ENCODE measurements at regions not wholly inside any gene's neighbourhood (a gene's known extent, or its start where the extent isn't known, plus 50 kb on each side); places are given as distances from the start of the nearest gene placed in this dataset.

DNA sequence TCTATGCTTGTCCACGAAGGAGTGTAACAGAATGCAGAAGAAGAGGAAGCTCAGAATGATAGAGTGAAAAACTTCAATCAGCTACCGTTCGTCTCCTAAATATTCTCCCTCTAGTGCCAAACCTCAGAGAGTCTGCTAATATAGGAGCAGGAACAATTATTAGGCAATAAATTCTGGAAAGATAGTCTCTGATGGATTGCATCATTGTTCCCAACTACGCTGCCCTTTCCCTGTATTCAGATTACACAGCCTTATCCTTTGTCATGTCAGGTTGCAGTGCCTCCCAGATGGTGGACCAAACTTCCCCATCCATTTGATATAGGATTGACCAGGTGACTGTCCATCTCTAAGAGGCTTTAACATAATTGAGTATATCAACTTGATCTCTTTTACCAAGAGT is 811.5 kb upstream of the CHAC2 start:
- H3K27me3 ChIP-seq (replicated peaks; ENCODE audit: insufficient read depth): no peaks in the 10 kb centered on the region
- TF ChIP-seq, protein P1, sequence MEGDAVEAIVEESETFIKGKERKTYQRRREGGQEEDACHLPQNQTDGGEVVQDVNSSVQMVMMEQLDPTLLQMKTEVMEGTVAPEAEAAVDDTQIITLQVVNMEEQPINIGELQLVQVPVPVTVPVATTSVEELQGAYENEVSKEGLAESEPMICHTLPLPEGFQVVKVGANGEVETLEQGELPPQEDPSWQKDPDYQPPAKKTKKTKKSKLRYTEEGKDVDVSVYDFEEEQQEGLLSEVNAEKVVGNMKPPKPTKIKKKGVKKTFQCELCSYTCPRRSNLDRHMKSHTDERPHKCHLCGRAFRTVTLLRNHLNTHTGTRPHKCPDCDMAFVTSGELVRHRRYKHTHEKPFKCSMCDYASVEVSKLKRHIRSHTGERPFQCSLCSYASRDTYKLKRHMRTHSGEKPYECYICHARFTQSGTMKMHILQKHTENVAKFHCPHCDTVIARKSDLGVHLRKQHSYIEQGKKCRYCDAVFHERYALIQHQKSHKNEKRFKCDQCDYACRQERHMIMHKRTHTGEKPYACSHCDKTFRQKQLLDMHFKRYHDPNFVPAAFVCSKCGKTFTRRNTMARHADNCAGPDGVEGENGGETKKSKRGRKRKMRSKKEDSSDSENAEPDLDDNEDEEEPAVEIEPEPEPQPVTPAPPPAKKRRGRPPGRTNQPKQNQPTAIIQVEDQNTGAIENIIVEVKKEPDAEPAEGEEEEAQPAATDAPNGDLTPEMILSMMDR (IDR thresholded peaks at IDR 0.05): no peak
- H3K9me3 ChIP-seq: no peaks in the 10 kb centered on the region
- H3K36me3 ChIP-seq: no peaks in the 10 kb centered on the region
- H3K4me3 ChIP-seq: no peak overlapping the region
- no peak overlapping the region for H3K27ac ChIP-seq
- ATAC-seq (ENCODE audit: insufficient number of reproducible peaks, low FRiP score, low read depth) (no peak), DNase-seq (ENCODE audit: low spot score) (no peak)
- no peaks in the 10 kb centered on the region for H3K4me1 ChIP-seq (ENCODE audit: control insufficient read depth in 1 of 2, low read depth in 2 of 2)

DNA sequence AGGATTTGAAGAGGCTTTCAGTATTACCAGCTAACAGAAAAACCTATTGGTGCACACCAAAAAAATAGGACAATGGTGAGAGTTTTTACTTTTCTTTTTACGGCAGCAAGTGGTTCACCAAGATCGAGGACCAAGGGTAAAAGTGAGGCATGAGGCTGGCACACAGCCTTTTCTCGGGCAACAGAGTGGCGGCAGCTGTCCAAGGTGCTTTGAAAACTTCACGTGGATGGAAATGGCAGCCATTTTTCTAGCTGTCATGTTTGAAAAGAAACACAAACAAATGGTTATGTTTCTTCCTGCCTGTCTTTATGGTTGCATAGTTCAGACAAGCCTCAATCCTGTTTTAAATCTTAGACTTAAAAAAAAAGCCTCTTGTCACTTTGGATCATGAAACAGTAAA is 812.5 kb upstream of the CHAC2 start:
- DNase-seq (ENCODE audit: low spot score) (no peak), ATAC-seq (ENCODE audit: insufficient number of reproducible peaks, low FRiP score, low read depth) (no peak)
- H3K4me1 ChIP-seq (ENCODE audit: control insufficient read depth in 1 of 2, low read depth in 2 of 2): no peaks in the 10 kb centered on the region
- H3K9me3 ChIP-seq: no peaks in the 10 kb centered on the region
- H3K27me3 ChIP-seq (replicated peaks; ENCODE audit: insufficient read depth): no peaks in the 10 kb centered on the region
- H3K36me3 ChIP-seq: no peaks in the 10 kb centered on the region
- no peak overlapping the region for H3K27ac ChIP-seq
- H3K4me3 ChIP-seq: no peak overlapping the region
- TF ChIP-seq, protein P1 (IDR thresholded peaks at IDR 0.05): no peak

GRCh38 chr2:52940101-52940500 is 827.5 kb upstream of the CHAC2 start:
- DNase-seq (ENCODE audit: low spot score) (no peak), ATAC-seq (ENCODE audit: insufficient number of reproducible peaks, low FRiP score, low read depth) (no peak)
- Histone ChIP-seq H3K27me3 (replicated peaks; ENCODE audit: insufficient read depth) (no peaks in the 10 kb centered on the region), H3K9me3 (no peaks in the 10 kb centered on the region), H3K4me1 (ENCODE audit: control insufficient read depth in 1 of 2, low read depth in 2 of 2) (peaks cover 4% of the 10 kb centered on the region in 2 donors), H3K27ac (no peak overlapping the region), H3K4me3 (no peak overlapping the region), H3K36me3 (no peaks in the 10 kb centered on the region)
- TF ChIP-seq, protein P1 (IDR thresholded peaks at IDR 0.05): no peak

GRCh38 chr2:52939250-52939649 is 828.4 kb upstream of the CHAC2 start:
- DNase-seq (ENCODE audit: low spot score) (no peak), ATAC-seq (ENCODE audit: insufficient number of reproducible peaks, low FRiP score, low read depth) (no peak)
- H3K27ac ChIP-seq: no peak overlapping the region

DNA sequence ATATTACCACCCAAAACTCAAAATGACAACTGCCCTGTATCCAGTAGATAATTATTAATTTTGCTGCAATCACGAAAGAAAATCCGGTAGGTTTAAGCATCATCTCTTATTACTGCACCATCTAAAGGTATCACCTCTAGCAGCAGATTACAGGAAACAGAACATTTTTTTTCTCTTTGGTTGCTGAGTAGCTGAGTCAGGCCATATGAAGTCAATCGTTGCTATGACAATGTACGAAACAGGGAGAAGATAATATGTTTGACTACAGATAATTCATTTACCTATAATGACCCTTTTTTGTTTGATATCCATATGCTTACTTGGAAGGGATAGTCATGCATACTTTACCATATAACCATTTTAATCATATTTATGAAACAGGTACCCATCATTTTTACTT is 831.6 kb upstream of the CHAC2 start:
- TF ChIP-seq, protein P1 (IDR thresholded peaks at IDR 0.05): no peak
- no peak for ATAC-seq (ENCODE audit: insufficient number of reproducible peaks, low FRiP score, low read depth)
- no peaks in the 10 kb centered on the region for H3K36me3 ChIP-seq
- H3K27me3 ChIP-seq (replicated peaks; ENCODE audit: insufficient read depth): no peaks in the 10 kb centered on the region
- no peak overlapping the region for H3K4me3 ChIP-seq
- DNase-seq (ENCODE audit: low spot score): no peak
- H3K9me3 ChIP-seq: no peaks in the 10 kb centered on the region
- H3K27ac ChIP-seq: no peak overlapping the region
- peaks cover 14 to 22% of the 10 kb centered on the region in 2 donors for H3K4me1 ChIP-seq (ENCODE audit: control insufficient read depth in 1 of 2, low read depth in 2 of 2)

More at GRCh38 chr2:52939250-52939649, 828.4 kb upstream of the CHAC2 start:
- Histone ChIP-seq H3K27me3 (replicated peaks; ENCODE audit: insufficient read depth) (no peaks in the 10 kb centered on the region), H3K4me1 (ENCODE audit: control insufficient read depth in 1 of 2, low read depth in 2 of 2) (peaks cover 11 to 13% of the 10 kb centered on the region in 2 donors), H3K36me3 (no peaks in the 10 kb centered on the region), H3K9me3 (no peaks in the 10 kb centered on the region), H3K4me3 (no peak overlapping the region)
- TF ChIP-seq, protein P1 (IDR thresholded peaks at IDR 0.05): no peak

Data from thoracic aorta (tissue), 2 donors.